B cell (primary cell): ENCODE measurements at regions not wholly inside any gene's neighbourhood (a gene's known extent, or its start where the extent isn't known, plus 50 kb on each side); places are given as distances from the start of the nearest gene placed in this dataset.

Source experiments
- CTCF ChIP-seq: fragments of 200-600 bp; IDR thresholded peaks from one replicate; pipeline ENCODE4 v1.8.0; 2022; ENCODE audit warnings: antibody characterized with exemption, mild to moderate bottlenecking
- EZH2 ChIP-seq: IDR thresholded peaks from 2 replicates; pipeline ENCODE4 v1.6.1; 2012; ENCODE audit warnings: borderline replicate concordance, low read depth, mild to moderate bottlenecking, moderate library complexity, low read length; ENCODE audit not compliant: insufficient read depth, poor library complexity, severe bottlenecking

GRCh38 chr6:110042670-110043296 lies 64.7 kb downstream of the GPR6 start:
- TF ChIP-seq CTCF (no peak), EZH2 (no peak)
